ENCODE measurements at regions not wholly inside any gene's neighbourhood (a gene's known extent, or its start where the extent isn't known, plus 50 kb on each side); places are given as distances from the start of the nearest gene placed in this dataset.

DNA sequence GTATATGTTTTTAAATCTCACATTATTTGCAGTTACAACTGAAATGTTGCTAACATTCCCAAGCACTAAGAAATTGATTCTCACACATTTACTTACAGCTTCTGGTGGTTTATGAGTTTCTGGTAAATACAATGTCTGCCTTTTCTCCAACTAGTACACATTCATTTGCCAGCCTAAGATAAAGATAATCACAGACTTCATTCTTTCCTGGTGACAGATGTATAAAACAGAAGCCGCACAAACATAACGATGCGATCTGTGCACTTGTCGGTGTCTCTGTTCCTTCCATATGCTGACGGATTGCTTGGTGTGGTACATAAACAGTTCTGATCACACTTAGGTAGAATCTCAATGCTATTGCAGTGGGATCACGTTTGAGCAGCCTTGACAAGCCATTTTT is 100.4 kb upstream of the DDX18 start:
- 53 to 54% methylated on average over 5 to 6 of the region's 6 CpGs for WGBS, 2 donors (ENCODE audit: low coverage in 1 of 2)

GRCh38 chr2:117714745-117715417 is 99.6 kb upstream of the DDX18 start:
- H3K9me3 ChIP-seq = peaks cover 0 to 5% (median 0%) of the 10 kb centered on the region in 3 donors
- no peak overlapping the region for H3K4me3 ChIP-seq
- no peaks in the 10 kb centered on the region for H3K4me1 ChIP-seq
- no peak for ATAC-seq
- no peaks in the 10 kb centered on the region for H3K36me3 ChIP-seq
- no peak overlapping the region for H3K27ac ChIP-seq
- TF ChIP-seq EP300 (IDR thresholded peaks at IDR 0.05) (no peak), POLR2AphosphoS5 (IDR thresholded peaks at IDR 0.05) (no peak), POLR2A (IDR thresholded peaks at IDR 0.05) (no peak)
- TF ChIP-seq, protein P1, sequence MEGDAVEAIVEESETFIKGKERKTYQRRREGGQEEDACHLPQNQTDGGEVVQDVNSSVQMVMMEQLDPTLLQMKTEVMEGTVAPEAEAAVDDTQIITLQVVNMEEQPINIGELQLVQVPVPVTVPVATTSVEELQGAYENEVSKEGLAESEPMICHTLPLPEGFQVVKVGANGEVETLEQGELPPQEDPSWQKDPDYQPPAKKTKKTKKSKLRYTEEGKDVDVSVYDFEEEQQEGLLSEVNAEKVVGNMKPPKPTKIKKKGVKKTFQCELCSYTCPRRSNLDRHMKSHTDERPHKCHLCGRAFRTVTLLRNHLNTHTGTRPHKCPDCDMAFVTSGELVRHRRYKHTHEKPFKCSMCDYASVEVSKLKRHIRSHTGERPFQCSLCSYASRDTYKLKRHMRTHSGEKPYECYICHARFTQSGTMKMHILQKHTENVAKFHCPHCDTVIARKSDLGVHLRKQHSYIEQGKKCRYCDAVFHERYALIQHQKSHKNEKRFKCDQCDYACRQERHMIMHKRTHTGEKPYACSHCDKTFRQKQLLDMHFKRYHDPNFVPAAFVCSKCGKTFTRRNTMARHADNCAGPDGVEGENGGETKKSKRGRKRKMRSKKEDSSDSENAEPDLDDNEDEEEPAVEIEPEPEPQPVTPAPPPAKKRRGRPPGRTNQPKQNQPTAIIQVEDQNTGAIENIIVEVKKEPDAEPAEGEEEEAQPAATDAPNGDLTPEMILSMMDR (IDR thresholded peaks at IDR 0.05) = no peak
- WGBS, 2 donors (ENCODE audit: low coverage in 1 of 2) = 75 to 80% methylated on average over 3 to 7 of the region's 7 CpGs
- no peaks in the 10 kb centered on the region for H3K27me3 ChIP-seq

More for the DNA sequence above, 100.4 kb upstream of the DDX18 start:
- H3K27ac ChIP-seq = no peak overlapping the region
- H3K4me1 ChIP-seq = no peaks in the 10 kb centered on the region
- H3K27me3 ChIP-seq = no peaks in the 10 kb centered on the region
- H3K4me3 ChIP-seq = no peak overlapping the region
- no peak for TF ChIP-seq POLR2A (IDR thresholded peaks at IDR 0.05)
- no peak for TF ChIP-seq POLR2AphosphoS5 (IDR thresholded peaks at IDR 0.05)
- no peak for TF ChIP-seq EP300 (IDR thresholded peaks at IDR 0.05)
- TF ChIP-seq, protein P1 (IDR thresholded peaks at IDR 0.05) = no peak
- peaks cover 0 to 5% (median 0%) of the 10 kb centered on the region in 3 donors for H3K9me3 ChIP-seq
- no peak for ATAC-seq
- H3K36me3 ChIP-seq = no peaks in the 10 kb centered on the region

- Histone ChIP-seq H3K9me3 (peaks cover 0 to 5% (median 0%) of the 10 kb centered on the region in 3 donors), H3K4me3 (no peak overlapping the region), H3K27ac (no peak overlapping the region), H3K4me1 (no peaks in the 10 kb centered on the region), H3K27me3 (no peaks in the 10 kb centered on the region), H3K36me3 (no peaks in the 10 kb centered on the region)
- WGBS, 2 donors (ENCODE audit: low coverage in 1 of 2) = 62 to 68% methylated on average over 3 of the region's 3 CpGs
- TF ChIP-seq POLR2AphosphoS5 (IDR thresholded peaks at IDR 0.05) = no peak
- no peak for TF ChIP-seq POLR2A (IDR thresholded peaks at IDR 0.05)
- TF ChIP-seq, protein P1 (IDR thresholded peaks at IDR 0.05) = no peak
- TF ChIP-seq EP300 (IDR thresholded peaks at IDR 0.05) = no peak
- no peak for ATAC-seq
Measured at GRCh38 chr2:117716505-117716904, 98.0 kb upstream of the DDX18 start.

GRCh38 chr2:117717072-117717471 is 97.4 kb upstream of the DDX18 start:
- Histone ChIP-seq H3K36me3 (no peaks in the 10 kb centered on the region), H3K27ac (no peak overlapping the region), H3K27me3 (no peaks in the 10 kb centered on the region), H3K4me1 (no peaks in the 10 kb centered on the region), H3K4me3 (no peak overlapping the region), H3K9me3 (peaks cover 0 to 4% (median 0%) of the 10 kb centered on the region in 3 donors)
- WGBS, 2 donors (ENCODE audit: low coverage in 1 of 2) = 47 to 52% methylated on average over 5 to 6 of the region's 6 CpGs
- TF ChIP-seq, protein P1 (IDR thresholded peaks at IDR 0.05) = no peak
- TF ChIP-seq EP300 (IDR thresholded peaks at IDR 0.05) (no peak), POLR2A (IDR thresholded peaks at IDR 0.05) (no peak), POLR2AphosphoS5 (IDR thresholded peaks at IDR 0.05) (no peak)
- no peak for ATAC-seq

DNA sequence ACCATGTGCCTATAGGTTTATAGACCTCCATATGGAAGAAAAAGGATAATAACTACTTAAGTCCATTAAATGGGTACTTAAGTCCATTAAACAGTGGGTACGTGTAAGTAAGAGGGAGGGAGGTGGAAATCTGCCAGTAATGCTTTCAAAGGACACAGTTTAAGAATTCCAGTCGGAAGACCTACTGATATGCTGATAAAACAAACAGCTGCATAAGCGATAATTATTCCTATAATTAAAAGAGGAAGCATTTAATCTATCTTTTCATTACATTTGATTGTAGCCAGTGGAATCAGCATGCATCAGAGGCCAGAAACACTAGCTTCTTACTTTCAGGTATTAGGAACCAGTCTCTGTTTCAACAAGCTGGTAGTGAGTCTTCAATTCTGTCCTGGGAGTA is 96.4 kb upstream of the DDX18 start:
- TF ChIP-seq, protein P1 (IDR thresholded peaks at IDR 0.05) = no peak
- TF ChIP-seq EP300 (IDR thresholded peaks at IDR 0.05) (no peak), POLR2A (IDR thresholded peaks at IDR 0.05) (no peak), POLR2AphosphoS5 (IDR thresholded peaks at IDR 0.05) (no peak)
- ATAC-seq = no peak
- H3K4me3 ChIP-seq = no peak overlapping the region
- no peaks in the 10 kb centered on the region for H3K27me3 ChIP-seq
- H3K27ac ChIP-seq = no peak overlapping the region
- no peaks in the 10 kb centered on the region for H3K36me3 ChIP-seq
- no peaks in the 10 kb centered on the region for H3K4me1 ChIP-seq
- WGBS, 2 donors (ENCODE audit: low coverage in 1 of 2) = 36 to 58% methylated on average over 2 to 3 of the region's 3 CpGs
- no peaks in the 10 kb centered on the region for H3K9me3 ChIP-seq

Measured in gastroesophageal sphincter (tissue), 4 donors.